ENCODE measurements at regions not wholly inside any gene's neighbourhood (a gene's known extent, or its start where the extent isn't known, plus 50 kb on each side); places are given as distances from the start of the nearest gene placed in this dataset.

- Mint-ChIP-seq H3K27ac (ENCODE audit: unreplicated experiment) (no peak overlapping the region), H3K27me3 (ENCODE audit: unreplicated experiment) (peaks cover 80% of the 10 kb centered on the region), H3K4me1 (ENCODE audit: low read depth, unreplicated experiment) (peaks cover 9% of the 10 kb centered on the region), H3K4me3 (ENCODE audit: low read depth, unreplicated experiment) (no peak overlapping the region), H3K36me3 (ENCODE audit: insufficient read depth, unreplicated experiment) (no peaks in the 10 kb centered on the region), H3K9me3 (ENCODE audit: low read depth, unreplicated experiment) (no peaks in the 10 kb centered on the region)
- no peak for DNase-seq
- TF ChIP-seq CTCF (IDR thresholded peaks at IDR 0.05; ENCODE audit: unreplicated experiment): no peak
- BruUV-seq (replicated peaks): no TSS peak
- intact Hi-C loops (cut with micrococcal nuclease; ENCODE audit: unreplicated experiment): no loop called here
- CTCF ChIA-PET: no interaction called here
These were observed 171.1 kb upstream of the G2E3 start for GRCh38 chr14:30387871-30388270.

GRCh38 chr14:30389134-30389876 is 169.7 kb upstream of the G2E3 start:
- no peak overlapping the region for H3K27ac Mint-ChIP-seq (ENCODE audit: unreplicated experiment)
- H3K27me3 Mint-ChIP-seq (ENCODE audit: unreplicated experiment): peaks cover 76% of the 10 kb centered on the region
- H3K9me3 Mint-ChIP-seq (ENCODE audit: low read depth, unreplicated experiment): no peaks in the 10 kb centered on the region
- peak; percentile 24 for DNase-seq
- no peak for TF ChIP-seq CTCF (IDR thresholded peaks at IDR 0.05; ENCODE audit: unreplicated experiment)
- CTCF ChIA-PET: interaction anchor here (1.1 kb wide), 1 partner anchor 8 kb away, joined by 3 read pairs; no protein-coding TSS in a partner anchor
- no peaks in the 10 kb centered on the region for H3K36me3 Mint-ChIP-seq (ENCODE audit: insufficient read depth, unreplicated experiment)
- H3K4me3 Mint-ChIP-seq (ENCODE audit: low read depth, unreplicated experiment): no peak overlapping the region
- H3K4me1 Mint-ChIP-seq (ENCODE audit: low read depth, unreplicated experiment): peaks cover 9% of the 10 kb centered on the region
- intact Hi-C loops (cut with micrococcal nuclease; ENCODE audit: unreplicated experiment): no loop called here
- no TSS peak for BruUV-seq (replicated peaks)

GRCh38 chr14:30389877-30390385 is 169.0 kb upstream of the G2E3 start:
- DNase-seq: no peak
- Mint-ChIP-seq H3K27me3 (ENCODE audit: unreplicated experiment) (peaks cover 74% of the 10 kb centered on the region), H3K4me3 (ENCODE audit: low read depth, unreplicated experiment) (no peak overlapping the region), H3K9me3 (ENCODE audit: low read depth, unreplicated experiment) (no peaks in the 10 kb centered on the region), H3K27ac (ENCODE audit: unreplicated experiment) (no peak overlapping the region), H3K36me3 (ENCODE audit: insufficient read depth, unreplicated experiment) (no peaks in the 10 kb centered on the region), H3K4me1 (ENCODE audit: low read depth, unreplicated experiment) (peaks cover 9% of the 10 kb centered on the region)
- no TSS peak for BruUV-seq (replicated peaks)
- no peak for TF ChIP-seq CTCF (IDR thresholded peaks at IDR 0.05; ENCODE audit: unreplicated experiment)
- intact Hi-C loops (cut with micrococcal nuclease; ENCODE audit: unreplicated experiment): no loop called here
- CTCF ChIA-PET: interaction anchor here (1.1 kb wide), 1 partner anchor 8 kb away, joined by 3 read pairs; no protein-coding TSS in a partner anchor

GRCh38 chr14:30395065-30395464 is 163.9 kb upstream of the G2E3 start:
- no peak overlapping the region for H3K4me3 Mint-ChIP-seq (ENCODE audit: low read depth, unreplicated experiment)
- peaks cover 2% of the 10 kb centered on the region for H3K4me1 Mint-ChIP-seq (ENCODE audit: low read depth, unreplicated experiment)
- no peaks in the 10 kb centered on the region for H3K9me3 Mint-ChIP-seq (ENCODE audit: low read depth, unreplicated experiment)
- TF ChIP-seq CTCF (IDR thresholded peaks at IDR 0.05; ENCODE audit: unreplicated experiment): no peak
- DNase-seq: no peak
- no peaks in the 10 kb centered on the region for H3K36me3 Mint-ChIP-seq (ENCODE audit: insufficient read depth, unreplicated experiment)
- CTCF ChIA-PET: no interaction called here
- intact Hi-C loops (cut with micrococcal nuclease; ENCODE audit: unreplicated experiment): no loop called here
- H3K27ac Mint-ChIP-seq (ENCODE audit: unreplicated experiment): no peak overlapping the region
- BruUV-seq (replicated peaks): no TSS peak
- peaks cover 38% of the 10 kb centered on the region for H3K27me3 Mint-ChIP-seq (ENCODE audit: unreplicated experiment)
